ENCODE measurements at regions not wholly inside any gene's neighbourhood (a gene's known extent, or its start where the extent isn't known, plus 50 kb on each side); places are given as distances from the start of the nearest gene placed in this dataset.

DNA sequence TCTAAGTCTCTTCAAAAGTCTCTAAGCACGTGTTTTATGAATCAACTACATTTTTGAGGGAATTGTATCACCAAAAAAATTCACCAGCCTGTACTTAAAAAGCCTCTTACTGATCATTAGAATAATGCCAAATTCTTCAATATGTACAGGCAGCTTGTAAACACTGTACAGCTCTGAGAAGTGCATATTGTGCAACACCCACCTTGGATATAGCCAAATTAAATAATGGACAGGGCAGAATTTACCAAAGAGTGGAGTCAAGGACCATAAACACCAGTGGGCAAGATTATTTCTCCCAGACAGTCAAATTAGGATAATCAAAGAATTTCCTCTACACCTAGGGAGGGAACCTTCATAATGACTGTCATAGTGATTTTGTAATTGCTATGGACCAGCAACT lies 338.2 kb downstream of the NR4A2 start:
- TF ChIP-seq, protein P1, sequence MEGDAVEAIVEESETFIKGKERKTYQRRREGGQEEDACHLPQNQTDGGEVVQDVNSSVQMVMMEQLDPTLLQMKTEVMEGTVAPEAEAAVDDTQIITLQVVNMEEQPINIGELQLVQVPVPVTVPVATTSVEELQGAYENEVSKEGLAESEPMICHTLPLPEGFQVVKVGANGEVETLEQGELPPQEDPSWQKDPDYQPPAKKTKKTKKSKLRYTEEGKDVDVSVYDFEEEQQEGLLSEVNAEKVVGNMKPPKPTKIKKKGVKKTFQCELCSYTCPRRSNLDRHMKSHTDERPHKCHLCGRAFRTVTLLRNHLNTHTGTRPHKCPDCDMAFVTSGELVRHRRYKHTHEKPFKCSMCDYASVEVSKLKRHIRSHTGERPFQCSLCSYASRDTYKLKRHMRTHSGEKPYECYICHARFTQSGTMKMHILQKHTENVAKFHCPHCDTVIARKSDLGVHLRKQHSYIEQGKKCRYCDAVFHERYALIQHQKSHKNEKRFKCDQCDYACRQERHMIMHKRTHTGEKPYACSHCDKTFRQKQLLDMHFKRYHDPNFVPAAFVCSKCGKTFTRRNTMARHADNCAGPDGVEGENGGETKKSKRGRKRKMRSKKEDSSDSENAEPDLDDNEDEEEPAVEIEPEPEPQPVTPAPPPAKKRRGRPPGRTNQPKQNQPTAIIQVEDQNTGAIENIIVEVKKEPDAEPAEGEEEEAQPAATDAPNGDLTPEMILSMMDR (IDR thresholded peaks at IDR 0.05): no peak
- TF ChIP-seq EP300 (IDR thresholded peaks at IDR 0.05): no peak

All from ovary (tissue), 3 donors.